ENCODE measurements at regions not wholly inside any gene's neighbourhood (a gene's known extent, or its start where the extent isn't known, plus 50 kb on each side); places are given as distances from the start of the nearest gene placed in this dataset.

GRCh38 chr11:95519912-95520311 lies 269.7 kb downstream of the FAM76B start:
- ChIA-PET RAD21 (ENCODE audit: low non-redundant PET in 1 of 2, low total read pairs in 2 of 2, uncharacterized antibody in 2 of 2, unreplicated experiment in 2 of 2) (no interaction called here), CTCF (no interaction called here), POLR2A (no interaction called here)
- H3K4me1 ChIP-seq (ENCODE audit: control insufficient read depth in 1 of 2, insufficient read depth in 2 of 2, low read length in 2 of 2) = no peaks in the 10 kb centered on the region
- H3K27me3 ChIP-seq (ENCODE audit: insufficient read depth, low read length) = peaks cover 7% of the 10 kb centered on the region; the same call in 1 of the 2 replicates
- intact Hi-C loops (cut with micrococcal nuclease) = loop anchor here (5.0 kb wide), 1 partner anchor 53 kb away; no protein-coding TSS in a partner anchor
- DNase-seq (ENCODE audit: low read depth, low spot score) (no peak), ATAC-seq (no peak)
- no peaks in the 10 kb centered on the region for H3K36me3 ChIP-seq (ENCODE audit: control insufficient read depth in 1 of 2, insufficient read depth in 2 of 2, low read length in 2 of 2)
- no peak overlapping the region for H2AFZ ChIP-seq (ENCODE audit: low read depth, low read length, poor library complexity, severe bottlenecking)
- no peaks in the 10 kb centered on the region for H3K9me2 ChIP-seq (ENCODE audit: insufficient read depth)
- H3K27ac ChIP-seq (ENCODE audit: low read depth, low read length) = no peak overlapping the region
- no peaks in the 10 kb centered on the region for H4K20me1 ChIP-seq (ENCODE audit: insufficient read depth)
- H3K9me3 ChIP-seq (ENCODE audit: control insufficient read depth in 1 of 2, insufficient read depth in 1 of 2, low read depth in 1 of 2, low read length in 2 of 2) = no peaks in the 10 kb centered on the region
- no TSS peak for BruUV-seq (replicated peaks)
- H3K79me2 ChIP-seq (ENCODE audit: insufficient read depth, low read length) = no peaks in the 10 kb centered on the region
- H3K4me2 ChIP-seq (ENCODE audit: low read length) = no peak overlapping the region
- H3K4me3 ChIP-seq (replicated peaks in 1 of 2; ENCODE audit: low read depth in 1 of 2, low read length in 2 of 2) = no peak overlapping the region
- H3K9ac ChIP-seq (ENCODE audit: low read length) = no peak overlapping the region
- no peak for TF ChIP-seq ZFX (IDR thresholded peaks at IDR 0.05)
- TF ChIP-seq TCF7L2 (IDR thresholded peaks at IDR 0.05; ENCODE audit: borderline replicate concordance, extremely low read depth, insufficient read depth, insufficient read length) = no peak
- TF ChIP-seq ATF3 (IDR thresholded peaks at IDR 0.05) = no peak
- no peak for TF ChIP-seq POLR2AphosphoS5 (IDR thresholded peaks at IDR 0.05; ENCODE audit: low read depth, low read length)
- TF ChIP-seq RAD21 (IDR thresholded peaks at IDR 0.05; ENCODE audit: low read depth) = no peak
- TF ChIP-seq CEBPB (IDR thresholded peaks at IDR 0.05; ENCODE audit: low read depth) = no peak
- no peak for TF ChIP-seq FOSL1 (IDR thresholded peaks at IDR 0.05; ENCODE audit: low read depth)
- TF ChIP-seq CTCF (IDR thresholded peaks at IDR 0.05 in 2 of 3, conservative IDR thresholded peaks at IDR 0.05 in 1 of 3; ENCODE audit: borderline replicate concordance in 1 of 3, insufficient read depth in 1 of 3, low read depth in 2 of 3, low read length in 2 of 3) = no peak
- no peak for TF ChIP-seq EZH2 (IDR thresholded peaks at IDR 0.05)
- TF ChIP-seq ELF1 (IDR thresholded peaks at IDR 0.05; ENCODE audit: borderline replicate concordance, low read depth) = no peak
- no peak for TF ChIP-seq POLR2A (IDR thresholded peaks at IDR 0.05; ENCODE audit: borderline replicate concordance, extremely low read depth, insufficient read depth, insufficient read length)
- TF ChIP-seq SIN3A (IDR thresholded peaks at IDR 0.05; ENCODE audit: low read depth) = no peak
- TF ChIP-seq EZH2phosphoT487 (IDR thresholded peaks at IDR 0.05; ENCODE audit: borderline replicate concordance) = no peak
- no peak for TF ChIP-seq EGR1 (IDR thresholded peaks at IDR 0.05; ENCODE audit: low read depth)
- no peak for TF ChIP-seq SRF (IDR thresholded peaks at IDR 0.05; ENCODE audit: low read depth)
- TF ChIP-seq REST (IDR thresholded peaks at IDR 0.05; ENCODE audit: low read depth) = no peak
- no peak for TF ChIP-seq ZBTB33 (IDR thresholded peaks at IDR 0.05; ENCODE audit: extremely low read depth, insufficient replicate concordance, low read length)
- TF ChIP-seq JUND (IDR thresholded peaks at IDR 0.05) = no peak
- TF ChIP-seq YY1 (IDR thresholded peaks at IDR 0.05; ENCODE audit: extremely low read depth, insufficient replicate concordance, low read depth, low read length) = no peak

Measured in HCT116 (cell line).